C4-2B (cell line): ENCODE measurements at regions not wholly inside any gene's neighbourhood (a gene's known extent, or its start where the extent isn't known, plus 50 kb on each side); places are given as distances from the start of the nearest gene placed in this dataset.

Experiments
- CTCF ChIP-seq: fragments of 450-650 bp; conservative IDR thresholded peaks from 2 replicates; pipeline ENCODE4 v1.5.1; 2017; ENCODE audit warnings: mild to moderate bottlenecking
- ZFX ChIP-seq: fragments of 450-650 bp; IDR thresholded peaks from 2 replicates; pipeline ENCODE4 v1.6.1; 2017

- TF ChIP-seq CTCF: no peak
- no peak for TF ChIP-seq ZFX
Measured at GRCh38 chr1:171397851-171398469, 84.0 kb downstream of the FMO4 start.
